Endothelial cell of umbilical vein (primary cell): ENCODE measurements at regions not wholly inside any gene's neighbourhood (a gene's known extent, or its start where the extent isn't known, plus 50 kb on each side); places are given as distances from the start of the nearest gene placed in this dataset.

ENCODE experiments used
- BruUV-seq: library from RNA; stranded (reverse); fragments of 400-500 nt; replicated peaks from 2 replicates; lab custom pipeline; 2021; lab: Mats Ljungman, UMichigan
- CTCF ChIA-PET: fragments of 300-600, 350-600 bp; sonication (Branson Sonifier 250); formaldehyde crosslinking; loops from one replicate; lab custom pipeline; 2021; ENCODE audit warnings: antibody characterized with exemption, inconsistent platforms; lab: Charles Lee
- POLR2A ChIA-PET: fragments of 300-600, 350-600 bp; sonication (Branson Sonifier 250); formaldehyde crosslinking; loops from one replicate; lab custom pipeline; 2021; ENCODE audit warnings: antibody characterized with exemption, inconsistent platforms; lab: Charles Lee
- DNase-seq: peaks from one replicate; pipeline ENCODE4 v3.0.0-alpha.2; 2011; ENCODE audit warnings: low read depth, low spot score
- FAIRE-seq: peaks from 2 replicates; lab custom pipeline; 2011; peaks lifted over from hg19 to GRCh38; lab: Jason Lieb, UNC
- H2AFZ ChIP-seq: 2 replicates; pipeline ENCODE4 v1.6.0; 2012; ENCODE audit warnings: low read depth, low read length, control low read depth, inconsistent platforms
- H3K27ac ChIP-seq: 2 replicates; pipeline ENCODE4 v1.5.1; 2011; ENCODE audit warnings: low read depth, mild to moderate bottlenecking, control low read depth, low read length, moderate library complexity; ENCODE audit not compliant: insufficient read depth
- H3K27me3 ChIP-seq, 2 experiments: 2 replicates each; pipeline versions ENCODE4 v1.6.0 to v1.6.1; 2011; ENCODE audit warnings: low read length in 2 of 2, mixed read lengths in 1 of 2; ENCODE audit not compliant: control insufficient read depth in 2 of 2, insufficient read depth in 2 of 2
- H3K36me3 ChIP-seq, 2 experiments: 2 replicates in 1 of 2; 3 replicates in 1 of 2; pipeline ENCODE4 v1.5.1; 2011; ENCODE audit warnings: low read length in 2 of 2, mild to moderate bottlenecking in 1 of 2, moderate library complexity in 1 of 2; ENCODE audit not compliant: control insufficient read depth in 2 of 2, insufficient read depth in 2 of 2; ENCODE audit errors: extremely low read depth in 1 of 2
- H3K4me1 ChIP-seq: 3 replicates; pipeline ENCODE4 v1.5.1; 2011; ENCODE audit warnings: mild to moderate bottlenecking, low read length; ENCODE audit not compliant: control insufficient read depth, insufficient read depth; ENCODE audit errors: extremely low read depth
- H3K4me2 ChIP-seq: 2 replicates; pipeline ENCODE4 v1.6.1; 2011; ENCODE audit warnings: low read length, control low read depth, mixed read lengths; ENCODE audit not compliant: insufficient read depth
- H3K4me3 ChIP-seq, 3 experiments: fragments of 200-600 bp in 1 of 3; sonication (generic), shearing (Covaris generic) in 1 of 3; replicated peaks in 1 of 3; 2 replicates each; pipeline ENCODE4 v1.5.1; 2011 to 2016; ENCODE audit warnings: control low read depth in 3 of 3, low read length in 3 of 3, mild to moderate bottlenecking in 2 of 3, inconsistent platforms in 1 of 3, low read depth in 1 of 3, moderate library complexity in 1 of 3; ENCODE audit not compliant: insufficient read depth in 1 of 3
- H3K79me2 ChIP-seq: 2 replicates; pipeline ENCODE4 v1.6.0; 2012; ENCODE audit warnings: low read length, inconsistent platforms; ENCODE audit not compliant: control insufficient read depth, insufficient read depth
- H3K9ac ChIP-seq: replicated peaks from 2 replicates; pipeline ENCODE3; 2011; ENCODE audit warnings: low read length, control low read depth; ENCODE audit not compliant: insufficient read depth; ENCODE audit errors: extremely low read depth
- H3K9me1 ChIP-seq: replicated peaks from 3 replicates; pipeline ENCODE4 v1.6.0; 2011; ENCODE audit warnings: mild to moderate bottlenecking, low read length; ENCODE audit not compliant: control insufficient read depth, insufficient read depth; ENCODE audit errors: extremely low read depth
- H3K9me3 ChIP-seq: replicated peaks from 2 replicates; pipeline ENCODE4 v1.5.1; 2012; ENCODE audit warnings: low read length, inconsistent platforms; ENCODE audit not compliant: control insufficient read depth, insufficient read depth
- H4K20me1 ChIP-seq: replicated peaks from 2 replicates; pipeline ENCODE3; 2011; ENCODE audit warnings: mild to moderate bottlenecking, low read length; ENCODE audit not compliant: control insufficient read depth, insufficient read depth; ENCODE audit errors: extremely low read depth
- CTCF ChIP-seq, 2 donors: IDR thresholded peaks; 1 replicate in 1 of 2; 2 replicates in 1 of 2; pipeline ENCODE4 v1.5.1; 2011; ENCODE audit warnings: low read length in 2 of 2, mild to moderate bottlenecking in 2 of 2, moderate library complexity in 2 of 2, control low read depth in 1 of 2, inconsistent platforms in 1 of 2, low read depth in 1 of 2; ENCODE audit not compliant: insufficient read depth in 1 of 2; ENCODE audit errors: extremely low read depth in 1 of 2
- EZH2 ChIP-seq: IDR thresholded peaks from 2 replicates; pipeline ENCODE4 v1.6.1; 2012; ENCODE audit warnings: borderline replicate concordance, low read depth, mild to moderate bottlenecking, moderate library complexity, low read length, inconsistent platforms; ENCODE audit not compliant: severe bottlenecking
- FOS ChIP-seq: IDR thresholded peaks from 2 replicates; pipeline ENCODE4 v1.6.1; 2011; ENCODE audit warnings: mild to moderate bottlenecking, low read length, moderate library complexity, borderline replicate concordance; ENCODE audit not compliant: insufficient read depth
- GATA2 ChIP-seq: IDR thresholded peaks from 2 replicates; pipeline ENCODE4 v1.7.0; 2011; ENCODE audit warnings: low read depth, mild to moderate bottlenecking, moderate library complexity, mixed read lengths, low read length; ENCODE audit not compliant: insufficient read length, insufficient read depth
- JUN ChIP-seq: IDR thresholded peaks from 2 replicates; pipeline ENCODE4 v1.6.1; 2011; ENCODE audit warnings: borderline replicate concordance, low read depth; ENCODE audit not compliant: insufficient read length, insufficient read depth
- MAX ChIP-seq: IDR thresholded peaks from 2 replicates; pipeline ENCODE4 v1.6.1; 2011; ENCODE audit not compliant: insufficient read depth, insufficient read length
- MYC ChIP-seq: IDR thresholded peaks from one replicate; pipeline ENCODE4 v1.6.1; 2011; ENCODE audit warnings: mild to moderate bottlenecking, low read depth, low read length
- POLR2A ChIP-seq: IDR thresholded peaks from 2 replicates; pipeline ENCODE4 v1.6.1; 2012; ENCODE audit warnings: low read depth, mild to moderate bottlenecking, control low read depth, low read length
- POLR2AphosphoS5 ChIP-seq: IDR thresholded peaks from 2 replicates; pipeline ENCODE4 v1.6.1; 2012; ENCODE audit warnings: low read depth, mild to moderate bottlenecking, control low read depth, low read length, moderate library complexity; ENCODE audit not compliant: insufficient read depth
- dilution Hi-C: fragments of 300-500 bp; cut with MboI; formaldehyde crosslinking; loops from one replicate; pipeline ENCODE4 v1.15.0; 2019; ENCODE audit warnings: low sequenced_read_pairs; ENCODE audit not compliant: extremely low pct_ligation_motif_present
- intact Hi-C: fragments of 100-400 bp; cut with micrococcal nuclease; formaldehyde crosslinking; loops from one replicate; pipeline ENCODE4 v1.10.0; 2022

GRCh38 chr3:104816008-104816407, 550.7 kb upstream of the ALCAM start:
- dilution Hi-C loops: no loop called here
- Histone ChIP-seq H3K36me3 (no peaks in the 10 kb centered on the region), H3K9me3 (no peaks in the 10 kb centered on the region), H3K4me3 (no peak overlapping the region), H3K9ac (no peak overlapping the region), H3K27ac (no peak overlapping the region), H3K4me2 (no peak overlapping the region), H3K4me1 (no peaks in the 10 kb centered on the region), H3K79me2 (no peaks in the 10 kb centered on the region), H2AFZ (no peak overlapping the region), H3K27me3 (no peaks in the 10 kb centered on the region), H4K20me1 (no peaks in the 10 kb centered on the region), H3K9me1 (no peaks in the 10 kb centered on the region)
- no peak for TF ChIP-seq EZH2
- TF ChIP-seq GATA2: no peak
- TF ChIP-seq MAX: no peak
- TF ChIP-seq CTCF (IDR thresholded peaks at IDR 0.05; ENCODE audit: extremely low read depth in 1 of 2, insufficient read depth in 1 of 2, low read depth in 1 of 2, low read length in 2 of 2): no peak
- TF ChIP-seq JUN: no peak
- no peak for TF ChIP-seq POLR2A
- no peak for TF ChIP-seq FOS
- no peak for TF ChIP-seq POLR2AphosphoS5
- TF ChIP-seq MYC: no peak
- ChIA-PET POLR2A (no interaction called here), CTCF (interaction anchor here (0.9 to 1.3 kb wide), 3 partner anchors 9 to 549 kb away, joined by 3 to 4 read pairs (median 4); no protein-coding TSS in a partner anchor)
- BruUV-seq: no TSS peak
- FAIRE-seq (no peak), DNase-seq (no peak)
- intact Hi-C loops: no loop called here
